ENCODE measurements at regions not wholly inside any gene's neighbourhood (a gene's known extent, or its start where the extent isn't known, plus 50 kb on each side); places are given as distances from the start of the nearest gene placed in this dataset.

- TF ChIP-seq ZNF574 (CRISPR knock-in tag; IDR thresholded peaks at IDR 0.05) (no peak), ZNF660 (CRISPR knock-in tag; IDR thresholded peaks at IDR 0.05; ENCODE audit: borderline replicate concordance, low read depth) (no peak)
Measured at GRCh38 chr12:116442304-116442703, 116.9 kb upstream of the MAP1LC3B2 start (continued).

GRCh38 chr12:116442946-116443345 lies 116.2 kb upstream of the MAP1LC3B2 start:
- no peaks in the 10 kb centered on the region for H3K79me2 ChIP-seq (ENCODE audit: insufficient read depth, low read length)
- FAIRE-seq (no peak), ATAC-seq (no peak), DNase-seq (ENCODE audit: low spot score) (no peak)
- ChIA-PET CTCF (ENCODE audit: low intra/inter-chr PET ratio, low total read pairs) (no interaction called here), POLR2A (no interaction called here)
- intact Hi-C loops (cut with micrococcal nuclease; ENCODE audit: unreplicated experiment): no loop called here
- no peak overlapping the region for H3K4me3 ChIP-seq (replicated peaks in 1 of 3; ENCODE audit: insufficient read depth in 1 of 3, low read depth in 2 of 3, low read length in 3 of 3)
- peaks cover 2% of the 10 kb centered on the region for H3K4me1 ChIP-seq (ENCODE audit: insufficient read depth, low read length)
- no TSS peak for BruUV-seq (replicated peaks)
- no peak overlapping the region for H3K4me2 ChIP-seq (ENCODE audit: low read depth, low read length)
- H3K9me3 ChIP-seq (ENCODE audit: low read length): no peaks in the 10 kb centered on the region
- in situ Hi-C loops (cut with HindIII; ENCODE audit: extremely low pct_ligation_motif_present, low pct_unique_long_range_greater_than_20kb): no loop called here
- no peak overlapping the region for H3K9ac ChIP-seq (ENCODE audit: insufficient read depth, low read depth, low read length)
- H3K27ac ChIP-seq (ENCODE audit: extremely low read length, insufficient read depth, low read length): no peak overlapping the region
- H3K36me3 ChIP-seq (replicated peaks in 1 of 2; ENCODE audit: control insufficient read depth in 1 of 2, insufficient read depth in 2 of 2, low read length in 2 of 2): no peaks in the 10 kb centered on the region
- WGBS (ENCODE audit: low lambda C conversion rate): no CpG with 5 or more reads among the region's 3 CpGs
- peaks cover 1 to 8% of the 10 kb centered on the region in 2 experiments; a peak in 2 of 5 replicates for H3K27me3 ChIP-seq (ENCODE audit: control insufficient read depth in 1 of 2, insufficient read depth in 2 of 2, low read length in 2 of 2)
- no peaks in the 10 kb centered on the region for H4K20me1 ChIP-seq (ENCODE audit: insufficient read depth, low read length)
- H2AFZ ChIP-seq (ENCODE audit: low read length): no peak overlapping the region
- TF ChIP-seq CCDC6 (CRISPR knock-in tag; IDR thresholded peaks at IDR 0.05) (no peak), IRF9 (CRISPR knock-in tag; IDR thresholded peaks at IDR 0.05; ENCODE audit: borderline replicate concordance) (no peak), PREB (CRISPR knock-in tag; IDR thresholded peaks at IDR 0.05) (no peak), ZNF737 (CRISPR knock-in tag; IDR thresholded peaks at IDR 0.05; ENCODE audit: borderline replicate concordance) (no peak), ZNF678 (CRISPR knock-in tag; IDR thresholded peaks at IDR 0.05) (no peak), NFIC (IDR thresholded peaks at IDR 0.05; ENCODE audit: low read length) (no peak), SNAPC5 (CRISPR knock-in tag; IDR thresholded peaks at IDR 0.05; ENCODE audit: borderline replicate concordance) (no peak), CTCF (CRISPR knock-in tag; IDR thresholded peaks at IDR 0.05) (no peak), ZSCAN9 (CRISPR knock-in tag; IDR thresholded peaks at IDR 0.05; ENCODE audit: borderline replicate concordance) (no peak), ZMYM3 (CRISPR knock-in tag; IDR thresholded peaks at IDR 0.05) (no peak), ZSCAN31 (CRISPR knock-in tag; IDR thresholded peaks at IDR 0.05; ENCODE audit: low read depth) (no peak), ZNF224 (CRISPR knock-in tag; IDR thresholded peaks at IDR 0.05) (no peak), MYNN (CRISPR knock-in tag; IDR thresholded peaks at IDR 0.05; ENCODE audit: low read depth) (no peak), GATAD2A (CRISPR knock-in tag; IDR thresholded peaks at IDR 0.05) (no peak), TCF12 (IDR thresholded peaks at IDR 0.05) (no peak), TCF12 (CRISPR knock-in tag; IDR thresholded peaks at IDR 0.05) (no peak)
